ENCODE measurements at regions not wholly inside any gene's neighbourhood (a gene's known extent, or its start where the extent isn't known, plus 50 kb on each side); places are given as distances from the start of the nearest gene placed in this dataset.

- TF ChIP-seq POLR2AphosphoS5 (IDR thresholded peaks at IDR 0.05; ENCODE audit: low read depth, low read length) (no peak), POLR2A (IDR thresholded peaks at IDR 0.05; ENCODE audit: low read depth, low read length) (no peak)
Observed at GRCh38 chr3:110779581-110779980, 292.0 kb upstream of the NECTIN3 start.

All from GM12892 (cell line).